MM.1S (cell line): ENCODE measurements at regions not wholly inside any gene's neighbourhood (a gene's known extent, or its start where the extent isn't known, plus 50 kb on each side); places are given as distances from the start of the nearest gene placed in this dataset.

ENCODE experiments used
- EZH2 ChIP-seq: fragments of 300-600 bp; sonication (generic); optimal IDR thresholded peaks from 2 replicates; pipeline ENCODE3; 2017; ENCODE audit warnings: low read depth, mild to moderate bottlenecking, antibody characterized with exemption, low read length, mixed read lengths
- EZH2phosphoT487 ChIP-seq: fragments of 300-600 bp; sonication (generic); IDR thresholded peaks from 2 replicates; pipeline ENCODE4 v1.6.1; 2018; ENCODE audit warnings: antibody characterized with exemption, low read length
- TF ChIP-seq, protein P1 (sequence below): fragments of 300-600 bp; sonication (generic); IDR thresholded peaks from 2 replicates; pipeline ENCODE4 v1.5.1; 2016; ENCODE audit warnings: antibody characterized with exemption, low read length, mixed read lengths

DNA sequence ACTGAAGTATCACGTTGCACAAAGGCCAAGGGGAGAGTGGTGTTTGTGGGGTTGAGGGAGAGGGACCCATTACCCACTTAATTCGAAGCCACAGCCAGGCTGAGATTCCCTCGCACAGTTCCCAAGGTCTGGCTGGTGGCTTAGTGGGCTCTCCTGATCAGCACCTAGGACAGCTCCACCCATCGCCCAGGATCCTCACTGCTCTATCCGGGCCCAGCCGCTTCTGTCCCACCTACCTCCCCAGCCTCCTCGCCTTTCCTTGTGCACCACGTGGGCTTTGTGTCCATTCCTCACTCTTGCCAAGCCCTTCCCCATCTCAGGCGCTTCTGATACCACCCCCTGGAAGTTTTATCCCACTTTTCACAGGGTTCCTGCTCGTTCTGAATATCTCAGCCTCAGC is 163.5 kb downstream of the CCT6B start:
- TF ChIP-seq, protein P1, sequence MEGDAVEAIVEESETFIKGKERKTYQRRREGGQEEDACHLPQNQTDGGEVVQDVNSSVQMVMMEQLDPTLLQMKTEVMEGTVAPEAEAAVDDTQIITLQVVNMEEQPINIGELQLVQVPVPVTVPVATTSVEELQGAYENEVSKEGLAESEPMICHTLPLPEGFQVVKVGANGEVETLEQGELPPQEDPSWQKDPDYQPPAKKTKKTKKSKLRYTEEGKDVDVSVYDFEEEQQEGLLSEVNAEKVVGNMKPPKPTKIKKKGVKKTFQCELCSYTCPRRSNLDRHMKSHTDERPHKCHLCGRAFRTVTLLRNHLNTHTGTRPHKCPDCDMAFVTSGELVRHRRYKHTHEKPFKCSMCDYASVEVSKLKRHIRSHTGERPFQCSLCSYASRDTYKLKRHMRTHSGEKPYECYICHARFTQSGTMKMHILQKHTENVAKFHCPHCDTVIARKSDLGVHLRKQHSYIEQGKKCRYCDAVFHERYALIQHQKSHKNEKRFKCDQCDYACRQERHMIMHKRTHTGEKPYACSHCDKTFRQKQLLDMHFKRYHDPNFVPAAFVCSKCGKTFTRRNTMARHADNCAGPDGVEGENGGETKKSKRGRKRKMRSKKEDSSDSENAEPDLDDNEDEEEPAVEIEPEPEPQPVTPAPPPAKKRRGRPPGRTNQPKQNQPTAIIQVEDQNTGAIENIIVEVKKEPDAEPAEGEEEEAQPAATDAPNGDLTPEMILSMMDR: no peak
- TF ChIP-seq EZH2: no peak
- no peak for TF ChIP-seq EZH2phosphoT487
